WTC11 (cell line): ENCODE measurements at regions not wholly inside any gene's neighbourhood (a gene's known extent, or its start where the extent isn't known, plus 50 kb on each side); places are given as distances from the start of the nearest gene placed in this dataset.

Experiments used
- ATAC-seq: fragments of 200-7000 bp; cut with Tn5 transposase; 2 replicates; pipeline ENCODE4 v1.10.0; 2021; ENCODE audit warnings: mild to moderate bottlenecking, moderate library complexity
- CTCF ChIA-PET: fragments of 300-600 bp; sonication (Branson Sonifier 250); formaldehyde crosslinking; loops from one replicate; lab custom pipeline; 2021; ENCODE audit warnings: antibody characterized with exemption; lab: Charles Lee
- POLR2A ChIA-PET: fragments of 350-600 bp; sonication (Branson Sonifier 250); formaldehyde crosslinking; loops from one replicate; lab custom pipeline; 2021; ENCODE audit warnings: antibody characterized with exemption; lab: Charles Lee
- DNase-seq: peaks from one replicate; pipeline ENCODE4 v3.0.0; 2021; ENCODE audit warnings: low spot score
- H3K27ac Mint-ChIP-seq: 2 replicates; pipeline ENCODE4 v1.8.0; 2021; ENCODE audit warnings: mixed read lengths
- H3K27me3 Mint-ChIP-seq: 2 replicates; pipeline ENCODE4 v1.8.0; 2021; ENCODE audit warnings: low read depth, mild to moderate bottlenecking, moderate library complexity, mixed read lengths
- H3K36me3 Mint-ChIP-seq: 2 replicates; pipeline ENCODE4 v1.8.0; 2021; ENCODE audit warnings: mixed read lengths
- H3K4me1 Mint-ChIP-seq: 2 replicates; pipeline ENCODE4 v1.8.0; 2022; ENCODE audit warnings: mixed read lengths
- H3K4me3 Mint-ChIP-seq: 2 replicates; pipeline ENCODE4 v1.8.0; 2021; ENCODE audit warnings: mild to moderate bottlenecking, moderate library complexity, mixed read lengths
- H3K9me3 Mint-ChIP-seq: 2 replicates; pipeline ENCODE4 v1.8.0; 2021; ENCODE audit warnings: mixed read lengths
- ATF1 ChIP-seq: sonication (generic); formaldehyde crosslinking; IDR thresholded peaks from 2 replicates; pipeline ENCODE4 v1.8.1; 2023; ENCODE audit warnings: mild to moderate bottlenecking, moderate library complexity, missing genetic modification reagents
- EMX1 ChIP-seq: fragments of 250-450 bp; sonication (Bioruptor Pico); IDR thresholded peaks from 2 replicates; pipeline ENCODE4 v1.8.0; 2021; ENCODE audit warnings: mild to moderate bottlenecking
- ETV6 ChIP-seq: sonication (generic); formaldehyde crosslinking; IDR thresholded peaks from 2 replicates; pipeline ENCODE4 v1.8.1; 2022; ENCODE audit warnings: mild to moderate bottlenecking, missing genetic modification reagents
- FOXJ3 ChIP-seq: sonication (generic); formaldehyde crosslinking; IDR thresholded peaks from 2 replicates; pipeline ENCODE4 v1.9.0; 2021; ENCODE audit warnings: missing genetic modification reagents, mild to moderate bottlenecking, borderline replicate concordance
- GABPB1 ChIP-seq: sonication (generic); formaldehyde crosslinking; IDR thresholded peaks from 2 replicates; pipeline ENCODE4 v1.8.1; 2023; ENCODE audit warnings: mild to moderate bottlenecking, missing genetic modification reagents
- JAZF1 ChIP-seq: fragments of 250-450 bp; sonication (Bioruptor Pico); IDR thresholded peaks from 2 replicates; pipeline ENCODE4 v1.9.0; 2021; ENCODE audit warnings: moderate library complexity, mild to moderate bottlenecking, inconsistent platforms
- NFYB ChIP-seq: sonication (generic); formaldehyde crosslinking; conservative IDR thresholded peaks from 2 replicates; pipeline ENCODE4 v1.8.0; 2022; ENCODE audit warnings: low read depth, missing genetic modification reagents
- PRRX2 ChIP-seq: fragments of 250-450 bp; sonication (Bioruptor Pico); IDR thresholded peaks from 2 replicates; pipeline ENCODE4 v1.8.0; 2021; ENCODE audit warnings: mild to moderate bottlenecking
- SMAD3 ChIP-seq: sonication (generic); formaldehyde crosslinking; IDR thresholded peaks from 2 replicates; pipeline ENCODE4 v1.8.0; 2022; ENCODE audit warnings: missing genetic modification reagents, mild to moderate bottlenecking, borderline replicate concordance
- SOX15 ChIP-seq: fragments of 250-450 bp; sonication (Bioruptor Pico); IDR thresholded peaks from 2 replicates; pipeline ENCODE4 v1.9.0; 2021; ENCODE audit warnings: mild to moderate bottlenecking
- ZNF263 ChIP-seq: sonication (generic); formaldehyde crosslinking; IDR thresholded peaks from 2 replicates; pipeline ENCODE4 v1.8.1; 2022; ENCODE audit warnings: low read depth, mild to moderate bottlenecking, moderate library complexity, missing genetic modification reagents
- ZNF396 ChIP-seq: fragments of 250-450 bp; sonication (Bioruptor Pico); IDR thresholded peaks from 2 replicates; pipeline ENCODE4 v1.8.0; 2021; ENCODE audit warnings: mild to moderate bottlenecking, moderate library complexity, borderline replicate concordance
- ZNF416 ChIP-seq: fragments of 250-450 bp; sonication (Bioruptor Pico); IDR thresholded peaks from 2 replicates; pipeline ENCODE4 v1.9.0; 2021; ENCODE audit warnings: mild to moderate bottlenecking, inconsistent platforms
- ZNF423 ChIP-seq: fragments of 250-450 bp; sonication (Bioruptor Pico); IDR thresholded peaks from 2 replicates; pipeline ENCODE4 v2.1.2; 2022; ENCODE audit warnings: mild to moderate bottlenecking, moderate library complexity
- ZNF671 ChIP-seq: fragments of 250-450 bp; sonication (Bioruptor Pico); IDR thresholded peaks from 2 replicates; pipeline ENCODE4 v1.8.0; 2021; ENCODE audit warnings: mild to moderate bottlenecking
- TF ChIP-seq, protein P1 (sequence below): sonication (generic); formaldehyde crosslinking; conservative IDR thresholded peaks from 2 replicates; pipeline ENCODE4 v1.8.1; 2022; ENCODE audit warnings: mild to moderate bottlenecking, missing genetic modification reagents
- TF ChIP-seq, protein P2 (sequence below): fragments of 250-450 bp; sonication (Bioruptor Pico); IDR thresholded peaks from 2 replicates; pipeline ENCODE4 v2.1.2; 2022; ENCODE audit warnings: mild to moderate bottlenecking, moderate library complexity
- TF ChIP-seq, protein P3 (sequence below): sonication (generic); formaldehyde crosslinking; IDR thresholded peaks from 2 replicates; pipeline ENCODE4 v1.8.0; 2023; ENCODE audit warnings: missing genetic modification reagents
- TF ChIP-seq, protein P4 (sequence below): sonication (generic); formaldehyde crosslinking; IDR thresholded peaks from 2 replicates; pipeline ENCODE4 v1.8.0; 2022; ENCODE audit warnings: missing genetic modification reagents
- TF ChIP-seq, protein P5 (sequence below): fragments of 250-450 bp; sonication (Bioruptor Pico); IDR thresholded peaks from 2 replicates; pipeline ENCODE4 v1.9.0; 2021; ENCODE audit warnings: mild to moderate bottlenecking

DNA sequence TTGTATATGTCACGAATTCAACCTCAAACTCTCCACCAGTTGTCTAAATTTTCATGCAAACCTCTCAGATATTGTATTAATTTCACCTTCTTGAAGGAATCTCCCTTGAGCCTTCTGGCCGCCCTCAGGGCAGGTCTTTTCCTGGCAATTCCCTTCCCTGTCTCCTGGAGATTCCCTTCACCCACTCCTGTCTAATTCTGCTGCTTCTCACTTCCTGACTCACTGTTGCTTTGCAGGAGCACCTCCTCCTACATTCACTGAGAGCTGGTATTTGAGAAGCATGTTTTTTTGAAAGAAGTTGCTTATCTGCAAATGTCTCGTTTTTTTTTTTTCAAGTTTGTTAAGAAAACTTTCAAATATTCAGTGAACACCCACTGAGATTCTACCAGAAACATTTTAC is 79.9 kb upstream of the OTOS start (continued):
- no peak for TF ChIP-seq ZNF396
- TF ChIP-seq, protein P1, sequence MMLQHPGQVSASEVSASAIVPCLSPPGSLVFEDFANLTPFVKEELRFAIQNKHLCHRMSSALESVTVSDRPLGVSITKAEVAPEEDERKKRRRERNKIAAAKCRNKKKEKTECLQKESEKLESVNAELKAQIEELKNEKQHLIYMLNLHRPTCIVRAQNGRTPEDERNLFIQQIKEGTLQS = no peak
- no peak for TF ChIP-seq ZNF416
- TF ChIP-seq FOXJ3 (CRISPR knock-in tag) = no peak
- no peak for TF ChIP-seq ZNF423 (CRISPR knock-in tag)
- no peak for TF ChIP-seq ATF1 (CRISPR knock-in tag)
- TF ChIP-seq, protein P2, sequence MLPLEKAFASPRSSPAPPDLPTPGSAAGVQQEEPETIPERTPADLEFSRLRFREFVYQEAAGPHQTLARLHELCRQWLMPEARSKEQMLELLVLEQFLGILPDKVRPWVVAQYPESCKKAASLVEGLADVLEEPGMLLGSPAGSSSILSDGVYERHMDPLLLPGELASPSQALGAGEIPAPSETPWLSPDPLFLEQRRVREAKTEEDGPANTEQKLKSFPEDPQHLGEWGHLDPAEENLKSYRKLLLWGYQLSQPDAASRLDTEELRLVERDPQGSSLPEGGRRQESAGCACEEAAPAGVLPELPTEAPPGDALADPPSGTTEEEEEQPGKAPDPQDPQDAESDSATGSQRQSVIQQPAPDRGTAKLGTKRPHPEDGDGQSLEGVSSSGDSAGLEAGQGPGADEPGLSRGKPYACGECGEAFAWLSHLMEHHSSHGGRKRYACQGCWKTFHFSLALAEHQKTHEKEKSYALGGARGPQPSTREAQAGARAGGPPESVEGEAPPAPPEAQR (CRISPR knock-in tag) = no peak
- no peak for TF ChIP-seq NFYB (CRISPR knock-in tag)

DNA sequence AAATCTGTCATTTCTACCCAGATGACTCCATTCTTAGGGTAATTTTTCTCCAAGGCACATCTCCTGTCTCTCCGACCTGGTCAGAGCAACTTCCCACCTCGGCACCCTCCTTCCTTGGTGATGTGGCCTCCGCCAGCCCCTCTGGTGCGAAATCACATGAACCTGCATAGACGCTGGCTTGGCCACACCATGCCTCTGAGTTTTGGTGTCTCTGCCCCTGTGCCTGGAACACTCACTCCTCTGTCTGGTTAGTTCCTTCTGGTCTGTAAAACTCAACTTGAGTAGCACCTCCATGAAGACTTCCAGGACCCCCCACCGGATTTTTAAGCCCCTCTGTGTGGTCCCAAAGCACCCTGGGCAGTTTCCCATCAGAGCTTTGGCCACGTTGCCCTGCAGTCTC is 83.2 kb upstream of the OTOS start:
- POLR2A ChIA-PET = no interaction called here
- ATAC-seq (no peak), DNase-seq (no peak)
- CTCF ChIA-PET = interaction anchor here (2.4 kb wide), 1 partner anchor 9 kb away, joined by 6 read pairs; no protein-coding TSS in a partner anchor
- H3K27ac Mint-ChIP-seq = no peak overlapping the region
- no peaks in the 10 kb centered on the region for H3K4me1 Mint-ChIP-seq
- no peaks in the 10 kb centered on the region for H3K36me3 Mint-ChIP-seq
- peaks cover 9% of the 10 kb centered on the region for H3K27me3 Mint-ChIP-seq
- H3K4me3 Mint-ChIP-seq = no peak overlapping the region
- peaks cover 24% of the 10 kb centered on the region for H3K9me3 Mint-ChIP-seq
- no peak for TF ChIP-seq SMAD3 (CRISPR knock-in tag)
- no peak for TF ChIP-seq SOX15 (CRISPR knock-in tag)
- TF ChIP-seq JAZF1 (CRISPR knock-in tag) = no peak
- no peak for TF ChIP-seq ZNF671
- TF ChIP-seq, protein P3, sequence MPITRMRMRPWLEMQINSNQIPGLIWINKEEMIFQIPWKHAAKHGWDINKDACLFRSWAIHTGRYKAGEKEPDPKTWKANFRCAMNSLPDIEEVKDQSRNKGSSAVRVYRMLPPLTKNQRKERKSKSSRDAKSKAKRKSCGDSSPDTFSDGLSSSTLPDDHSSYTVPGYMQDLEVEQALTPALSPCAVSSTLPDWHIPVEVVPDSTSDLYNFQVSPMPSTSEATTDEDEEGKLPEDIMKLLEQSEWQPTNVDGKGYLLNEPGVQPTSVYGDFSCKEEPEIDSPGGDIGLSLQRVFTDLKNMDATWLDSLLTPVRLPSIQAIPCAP (CRISPR knock-in tag) = no peak
- TF ChIP-seq PRRX2 = no peak
- TF ChIP-seq ETV6 (CRISPR knock-in tag) = no peak
- no peak for TF ChIP-seq ZNF423 (CRISPR knock-in tag)
- TF ChIP-seq, protein P4, sequence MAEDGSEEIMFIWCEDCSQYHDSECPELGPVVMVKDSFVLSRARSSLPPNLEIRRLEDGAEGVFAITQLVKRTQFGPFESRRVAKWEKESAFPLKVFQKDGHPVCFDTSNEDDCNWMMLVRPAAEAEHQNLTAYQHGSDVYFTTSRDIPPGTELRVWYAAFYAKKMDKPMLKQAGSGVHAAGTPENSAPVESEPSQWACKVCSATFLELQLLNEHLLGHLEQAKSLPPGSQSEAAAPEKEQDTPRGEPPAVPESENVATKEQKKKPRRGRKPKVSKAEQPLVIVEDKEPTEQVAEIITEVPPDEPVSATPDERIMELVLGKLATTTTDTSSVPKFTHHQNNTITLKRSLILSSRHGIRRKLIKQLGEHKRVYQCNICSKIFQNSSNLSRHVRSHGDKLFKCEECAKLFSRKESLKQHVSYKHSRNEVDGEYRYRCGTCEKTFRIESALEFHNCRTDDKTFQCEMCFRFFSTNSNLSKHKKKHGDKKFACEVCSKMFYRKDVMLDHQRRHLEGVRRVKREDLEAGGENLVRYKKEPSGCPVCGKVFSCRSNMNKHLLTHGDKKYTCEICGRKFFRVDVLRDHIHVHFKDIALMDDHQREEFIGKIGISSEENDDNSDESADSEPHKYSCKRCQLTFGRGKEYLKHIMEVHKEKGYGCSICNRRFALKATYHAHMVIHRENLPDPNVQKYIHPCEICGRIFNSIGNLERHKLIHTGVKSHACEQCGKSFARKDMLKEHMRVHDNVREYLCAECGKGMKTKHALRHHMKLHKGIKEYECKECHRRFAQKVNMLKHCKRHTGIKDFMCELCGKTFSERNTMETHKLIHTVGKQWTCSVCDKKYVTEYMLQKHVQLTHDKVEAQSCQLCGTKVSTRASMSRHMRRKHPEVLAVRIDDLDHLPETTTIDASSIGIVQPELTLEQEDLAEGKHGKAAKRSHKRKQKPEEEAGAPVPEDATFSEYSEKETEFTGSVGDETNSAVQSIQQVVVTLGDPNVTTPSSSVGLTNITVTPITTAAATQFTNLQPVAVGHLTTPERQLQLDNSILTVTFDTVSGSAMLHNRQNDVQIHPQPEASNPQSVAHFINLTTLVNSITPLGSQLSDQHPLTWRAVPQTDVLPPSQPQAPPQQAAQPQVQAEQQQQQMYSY (CRISPR knock-in tag) = no peak
- TF ChIP-seq ATF1 (CRISPR knock-in tag) = no peak

DNA sequence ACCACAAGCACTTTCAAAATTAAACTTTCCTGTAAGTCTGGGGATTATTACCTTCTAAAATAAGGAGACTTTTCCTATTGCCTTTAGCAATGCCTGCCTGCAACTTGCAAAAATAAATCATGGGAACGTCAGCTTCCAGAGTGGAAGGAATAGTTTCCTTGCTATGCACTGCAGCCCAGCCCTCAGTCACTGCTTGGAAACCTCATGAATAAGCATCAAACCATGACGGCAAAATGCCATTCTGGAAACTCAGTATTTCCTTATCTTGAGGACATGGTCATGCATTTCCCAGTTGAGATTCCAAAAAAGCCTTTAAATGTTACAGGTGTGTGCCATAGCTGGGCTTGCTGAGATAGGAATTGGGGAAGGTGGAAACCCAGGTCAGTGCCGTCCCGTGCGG is 84.2 kb upstream of the OTOS start:
- POLR2A ChIA-PET = interaction anchor here (0.5 kb wide), 1 partner anchor 199 kb away, joined by 5 read pairs; no protein-coding TSS in a partner anchor
- no peak overlapping the region for H3K4me3 Mint-ChIP-seq
- H3K27ac Mint-ChIP-seq = no peak overlapping the region
- TF ChIP-seq, protein P5, sequence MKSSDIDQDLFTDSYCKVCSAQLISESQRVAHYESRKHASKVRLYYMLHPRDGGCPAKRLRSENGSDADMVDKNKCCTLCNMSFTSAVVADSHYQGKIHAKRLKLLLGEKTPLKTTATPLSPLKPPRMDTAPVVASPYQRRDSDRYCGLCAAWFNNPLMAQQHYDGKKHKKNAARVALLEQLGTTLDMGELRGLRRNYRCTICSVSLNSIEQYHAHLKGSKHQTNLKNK = no peak
- no peak for TF ChIP-seq GABPB1 (CRISPR knock-in tag)
- no peak for TF ChIP-seq ZNF263 (CRISPR knock-in tag)
- no peak for TF ChIP-seq EMX1 (CRISPR knock-in tag)
- H3K27me3 Mint-ChIP-seq = peaks cover 10% of the 10 kb centered on the region
- DNase-seq (no peak), ATAC-seq (no peak)
- H3K9me3 Mint-ChIP-seq = peaks cover 34% of the 10 kb centered on the region
- CTCF ChIA-PET = interaction anchor here (2.4 kb wide), 1 partner anchor 8 kb away, joined by 6 read pairs; no protein-coding TSS in a partner anchor
- H3K4me1 Mint-ChIP-seq = no peaks in the 10 kb centered on the region
- no peaks in the 10 kb centered on the region; the same call in 1 of the 2 replicates for H3K36me3 Mint-ChIP-seq
